Endothelial cell of umbilical vein (primary cell): ENCODE measurements at regions not wholly inside any gene's neighbourhood (a gene's known extent, or its start where the extent isn't known, plus 50 kb on each side); places are given as distances from the start of the nearest gene placed in this dataset.

Source experiments
- BruUV-seq: library from RNA; stranded (reverse); fragments of 400-500 nt; replicated peaks from 2 replicates; lab custom pipeline; 2021; lab: Mats Ljungman, UMichigan
- CTCF ChIA-PET: fragments of 300-600, 350-600 bp; sonication (Branson Sonifier 250); formaldehyde crosslinking; loops from one replicate; lab custom pipeline; 2021; ENCODE audit warnings: antibody characterized with exemption, inconsistent platforms; lab: Charles Lee
- POLR2A ChIA-PET: fragments of 300-600, 350-600 bp; sonication (Branson Sonifier 250); formaldehyde crosslinking; loops from one replicate; lab custom pipeline; 2021; ENCODE audit warnings: antibody characterized with exemption, inconsistent platforms; lab: Charles Lee
- DNase-seq: peaks from one replicate; pipeline ENCODE4 v3.0.0-alpha.2; 2011; ENCODE audit warnings: low read depth, low spot score
- FAIRE-seq: peaks from 2 replicates; lab custom pipeline; 2011; peaks lifted over from hg19 to GRCh38; lab: Jason Lieb, UNC
- H2AFZ ChIP-seq: 2 replicates; pipeline ENCODE4 v1.6.0; 2012; ENCODE audit warnings: low read depth, low read length, control low read depth, inconsistent platforms
- H3K27ac ChIP-seq: 2 replicates; pipeline ENCODE4 v1.5.1; 2011; ENCODE audit warnings: low read depth, mild to moderate bottlenecking, control low read depth, low read length, moderate library complexity; ENCODE audit not compliant: insufficient read depth
- H3K27me3 ChIP-seq, 2 experiments: 2 replicates each; pipeline versions ENCODE4 v1.6.0 to v1.6.1; 2011; ENCODE audit warnings: low read length in 2 of 2, mixed read lengths in 1 of 2; ENCODE audit not compliant: control insufficient read depth in 2 of 2, insufficient read depth in 2 of 2
- H3K36me3 ChIP-seq, 2 experiments: 2 replicates in 1 of 2; 3 replicates in 1 of 2; pipeline ENCODE4 v1.5.1; 2011; ENCODE audit warnings: low read length in 2 of 2, mild to moderate bottlenecking in 1 of 2, moderate library complexity in 1 of 2; ENCODE audit not compliant: control insufficient read depth in 2 of 2, insufficient read depth in 2 of 2; ENCODE audit errors: extremely low read depth in 1 of 2
- H3K4me1 ChIP-seq: 3 replicates; pipeline ENCODE4 v1.5.1; 2011; ENCODE audit warnings: mild to moderate bottlenecking, low read length; ENCODE audit not compliant: control insufficient read depth, insufficient read depth; ENCODE audit errors: extremely low read depth
- H3K4me2 ChIP-seq: 2 replicates; pipeline ENCODE4 v1.6.1; 2011; ENCODE audit warnings: low read length, control low read depth, mixed read lengths; ENCODE audit not compliant: insufficient read depth
- H3K4me3 ChIP-seq, 3 experiments: fragments of 200-600 bp in 1 of 3; sonication (generic), shearing (Covaris generic) in 1 of 3; replicated peaks in 1 of 3; 2 replicates each; pipeline ENCODE4 v1.5.1; 2011 to 2016; ENCODE audit warnings: control low read depth in 3 of 3, low read length in 3 of 3, mild to moderate bottlenecking in 2 of 3, inconsistent platforms in 1 of 3, low read depth in 1 of 3, moderate library complexity in 1 of 3; ENCODE audit not compliant: insufficient read depth in 1 of 3
- H3K79me2 ChIP-seq: 2 replicates; pipeline ENCODE4 v1.6.0; 2012; ENCODE audit warnings: low read length, inconsistent platforms; ENCODE audit not compliant: control insufficient read depth, insufficient read depth
- H3K9ac ChIP-seq: replicated peaks from 2 replicates; pipeline ENCODE3; 2011; ENCODE audit warnings: low read length, control low read depth; ENCODE audit not compliant: insufficient read depth; ENCODE audit errors: extremely low read depth
- H3K9me1 ChIP-seq: replicated peaks from 3 replicates; pipeline ENCODE4 v1.6.0; 2011; ENCODE audit warnings: mild to moderate bottlenecking, low read length; ENCODE audit not compliant: control insufficient read depth, insufficient read depth; ENCODE audit errors: extremely low read depth
- H3K9me3 ChIP-seq: replicated peaks from 2 replicates; pipeline ENCODE4 v1.5.1; 2012; ENCODE audit warnings: low read length, inconsistent platforms; ENCODE audit not compliant: control insufficient read depth, insufficient read depth
- H4K20me1 ChIP-seq: replicated peaks from 2 replicates; pipeline ENCODE3; 2011; ENCODE audit warnings: mild to moderate bottlenecking, low read length; ENCODE audit not compliant: control insufficient read depth, insufficient read depth; ENCODE audit errors: extremely low read depth
- CTCF ChIP-seq, 2 donors: IDR thresholded peaks; 1 replicate in 1 of 2; 2 replicates in 1 of 2; pipeline ENCODE4 v1.5.1; 2011; ENCODE audit warnings: low read length in 2 of 2, mild to moderate bottlenecking in 2 of 2, moderate library complexity in 2 of 2, control low read depth in 1 of 2, inconsistent platforms in 1 of 2, low read depth in 1 of 2; ENCODE audit not compliant: insufficient read depth in 1 of 2; ENCODE audit errors: extremely low read depth in 1 of 2
- EZH2 ChIP-seq: IDR thresholded peaks from 2 replicates; pipeline ENCODE4 v1.6.1; 2012; ENCODE audit warnings: borderline replicate concordance, low read depth, mild to moderate bottlenecking, moderate library complexity, low read length, inconsistent platforms; ENCODE audit not compliant: severe bottlenecking
- FOS ChIP-seq: IDR thresholded peaks from 2 replicates; pipeline ENCODE4 v1.6.1; 2011; ENCODE audit warnings: mild to moderate bottlenecking, low read length, moderate library complexity, borderline replicate concordance; ENCODE audit not compliant: insufficient read depth
- GATA2 ChIP-seq: IDR thresholded peaks from 2 replicates; pipeline ENCODE4 v1.7.0; 2011; ENCODE audit warnings: low read depth, mild to moderate bottlenecking, moderate library complexity, mixed read lengths, low read length; ENCODE audit not compliant: insufficient read length, insufficient read depth
- JUN ChIP-seq: IDR thresholded peaks from 2 replicates; pipeline ENCODE4 v1.6.1; 2011; ENCODE audit warnings: borderline replicate concordance, low read depth; ENCODE audit not compliant: insufficient read length, insufficient read depth
- MYC ChIP-seq: IDR thresholded peaks from one replicate; pipeline ENCODE4 v1.6.1; 2011; ENCODE audit warnings: mild to moderate bottlenecking, low read depth, low read length
- POLR2A ChIP-seq: IDR thresholded peaks from 2 replicates; pipeline ENCODE4 v1.6.1; 2012; ENCODE audit warnings: low read depth, mild to moderate bottlenecking, control low read depth, low read length
- POLR2AphosphoS5 ChIP-seq: IDR thresholded peaks from 2 replicates; pipeline ENCODE4 v1.6.1; 2012; ENCODE audit warnings: low read depth, mild to moderate bottlenecking, control low read depth, low read length, moderate library complexity; ENCODE audit not compliant: insufficient read depth
- dilution Hi-C: fragments of 300-500 bp; cut with MboI; formaldehyde crosslinking; loops from one replicate; pipeline ENCODE4 v1.15.0; 2019; ENCODE audit warnings: low sequenced_read_pairs; ENCODE audit not compliant: extremely low pct_ligation_motif_present
- intact Hi-C: fragments of 100-400 bp; cut with micrococcal nuclease; formaldehyde crosslinking; loops from one replicate; pipeline ENCODE4 v1.10.0; 2022
- TF ChIP-seq, protein P1 (sequence below): IDR thresholded peaks from 2 replicates; pipeline ENCODE4 v1.6.1; 2011; ENCODE audit not compliant: insufficient read depth, insufficient read length

DNA sequence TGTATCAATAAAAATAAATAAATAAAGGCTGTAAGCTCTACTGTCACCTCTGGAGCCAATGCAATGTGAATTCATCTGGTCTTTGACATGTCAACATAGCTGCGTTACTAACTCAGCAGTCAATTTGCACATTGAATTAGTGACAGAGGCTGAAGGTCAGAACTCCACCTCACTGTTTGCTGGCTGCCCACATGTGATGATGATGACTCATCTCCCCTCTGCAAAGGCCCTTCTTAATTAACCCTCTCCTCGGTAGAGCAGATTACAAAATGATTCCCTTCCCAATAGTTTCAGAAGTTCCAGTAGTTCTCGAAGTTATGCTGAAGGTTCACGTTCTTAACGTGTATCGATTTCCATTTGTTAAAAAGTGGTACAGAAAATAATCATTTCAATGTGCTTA is 1626.0 kb upstream of the TENM3 start:
- ChIA-PET POLR2A (no interaction called here), CTCF (no interaction called here)
- FAIRE-seq (no peak), DNase-seq (no peak)
- peaks cover 2% of the 10 kb centered on the region for H3K9me3 ChIP-seq
- H3K4me1 ChIP-seq, result no peaks in the 10 kb centered on the region
- TF ChIP-seq MYC (no peak), POLR2AphosphoS5 (no peak), CTCF (IDR thresholded peaks at IDR 0.05; ENCODE audit: extremely low read depth in 1 of 2, insufficient read depth in 1 of 2, low read depth in 1 of 2, low read length in 2 of 2) (no peak), POLR2A (no peak), EZH2 (no peak), GATA2 (no peak), JUN (no peak), FOS (no peak)
- TF ChIP-seq, protein P1, sequence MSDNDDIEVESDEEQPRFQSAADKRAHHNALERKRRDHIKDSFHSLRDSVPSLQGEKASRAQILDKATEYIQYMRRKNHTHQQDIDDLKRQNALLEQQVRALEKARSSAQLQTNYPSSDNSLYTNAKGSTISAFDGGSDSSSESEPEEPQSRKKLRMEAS, result no peak
- H3K27ac ChIP-seq, result no peak overlapping the region
- H3K36me3 ChIP-seq, result no peaks in the 10 kb centered on the region
- no peak overlapping the region for H3K9ac ChIP-seq
- no peak overlapping the region for H2AFZ ChIP-seq
- no peaks in the 10 kb centered on the region for H3K27me3 ChIP-seq
- H3K79me2 ChIP-seq, result no peaks in the 10 kb centered on the region
- H3K9me1 ChIP-seq, result no peaks in the 10 kb centered on the region
- no peaks in the 10 kb centered on the region for H4K20me1 ChIP-seq
- no TSS peak for BruUV-seq
- no peak overlapping the region for H3K4me2 ChIP-seq
- dilution Hi-C loops, result no loop called here
- H3K4me3 ChIP-seq, result no peak overlapping the region
- intact Hi-C loops, result no loop called here
